GM19395 (cell line): ENCODE measurements at regions not wholly inside any gene's neighbourhood (a gene's known extent, or its start where the extent isn't known, plus 50 kb on each side); places are given as distances from the start of the nearest gene placed in this dataset.

Source experiments
- ATAC-seq: cut with Tn5 transposase; IDR thresholded peaks from one replicate; pipeline ENCODE4 v1.9.1; 2021; ENCODE audit warnings: mild to moderate bottlenecking, moderate library complexity; ENCODE audit not compliant: unreplicated experiment

GRCh38 chr18:43635397-43635796, 358.1 kb upstream of the SYT4 start:
- ATAC-seq: no peak

- ATAC-seq: no peak
Observed at GRCh38 chr18:43642727-43643330, 365.5 kb upstream of the SYT4 start.

GRCh38 chr18:43648002-43648401, 370.7 kb upstream of the SYT4 start:
- ATAC-seq: no peak

GRCh38 chr18:43649649-43650357, 372.5 kb upstream of the SYT4 start:
- ATAC-seq: no peak

- no peak for ATAC-seq
Observed at GRCh38 chr18:43650426-43650825, 373.1 kb upstream of the SYT4 start.

- no peak for ATAC-seq
Observed at GRCh38 chr18:43651057-43651456, 373.8 kb upstream of the SYT4 start.

GRCh38 chr18:43656547-43656946, 379.3 kb upstream of the SYT4 start:
- no peak for ATAC-seq

GRCh38 chr18:43661570-43661969, 384.3 kb upstream of the SYT4 start:
- peak; percentile 76 for ATAC-seq

- ATAC-seq: no peak
Observed at GRCh38 chr18:43662657-43663056, 385.4 kb upstream of the SYT4 start.

GRCh38 chr18:43663159-43663558, 385.9 kb upstream of the SYT4 start:
- ATAC-seq: no peak

GRCh38 chr18:43664487-43665008, 387.3 kb upstream of the SYT4 start:
- no peak for ATAC-seq

- no peak for ATAC-seq
Observed at GRCh38 chr18:43665105-43665788, 388.0 kb upstream of the SYT4 start.

GRCh38 chr18:43668866-43669265, 391.6 kb upstream of the SYT4 start:
- ATAC-seq: no peak

- ATAC-seq: no peak
Observed at GRCh38 chr18:43671431-43671830, 394.1 kb upstream of the SYT4 start.

GRCh38 chr18:43680096-43680495, 402.8 kb upstream of the SYT4 start:
- ATAC-seq: no peak

- no peak for ATAC-seq
Observed at GRCh38 chr18:43681661-43682060, 404.4 kb upstream of the SYT4 start.

GRCh38 chr18:43682196-43682595, 404.9 kb upstream of the SYT4 start:
- ATAC-seq: no peak

GRCh38 chr18:43686709-43687108, 409.4 kb upstream of the SYT4 start:
- ATAC-seq: no peak

GRCh38 chr18:43692099-43692690, 414.9 kb upstream of the SYT4 start:
- no peak for ATAC-seq

- ATAC-seq: no peak
Observed at GRCh38 chr18:43702399-43702798, 425.1 kb upstream of the SYT4 start.

GRCh38 chr18:43703050-43703449, 425.8 kb upstream of the SYT4 start:
- no peak for ATAC-seq

- ATAC-seq: no peak
Observed at GRCh38 chr18:43705850-43706249, 428.6 kb upstream of the SYT4 start.
